ENCODE measurements at regions not wholly inside any gene's neighbourhood (a gene's known extent, or its start where the extent isn't known, plus 50 kb on each side); places are given as distances from the start of the nearest gene placed in this dataset.

GRCh38 chr20:48238781-48239180 lies 453.5 kb upstream of the SULF2 start:
- TF ChIP-seq CTCF (IDR thresholded peaks at IDR 0.05) (no peak), POLR2A (IDR thresholded peaks at IDR 0.05) (no peak)

All from right lobe of liver (tissue), 4 donors.